Endothelial cell of umbilical vein (primary cell): ENCODE measurements at regions not wholly inside any gene's neighbourhood (a gene's known extent, or its start where the extent isn't known, plus 50 kb on each side); places are given as distances from the start of the nearest gene placed in this dataset.

ENCODE experiments used
- BruUV-seq: library from RNA; stranded (reverse); fragments of 400-500 nt; replicated peaks from 2 replicates; lab custom pipeline; 2021; lab: Mats Ljungman, UMichigan
- CTCF ChIA-PET: fragments of 300-600, 350-600 bp; sonication (Branson Sonifier 250); formaldehyde crosslinking; loops from one replicate; lab custom pipeline; 2021; ENCODE audit warnings: antibody characterized with exemption, inconsistent platforms; lab: Charles Lee
- POLR2A ChIA-PET: fragments of 300-600, 350-600 bp; sonication (Branson Sonifier 250); formaldehyde crosslinking; loops from one replicate; lab custom pipeline; 2021; ENCODE audit warnings: antibody characterized with exemption, inconsistent platforms; lab: Charles Lee
- DNase-seq: peaks from one replicate; pipeline ENCODE4 v3.0.0-alpha.2; 2011; ENCODE audit warnings: low read depth, low spot score
- FAIRE-seq: peaks from 2 replicates; lab custom pipeline; 2011; peaks lifted over from hg19 to GRCh38; lab: Jason Lieb, UNC
- H2AFZ ChIP-seq: 2 replicates; pipeline ENCODE4 v1.6.0; 2012; ENCODE audit warnings: low read depth, low read length, control low read depth, inconsistent platforms
- H3K27ac ChIP-seq: 2 replicates; pipeline ENCODE4 v1.5.1; 2011; ENCODE audit warnings: low read depth, mild to moderate bottlenecking, control low read depth, low read length, moderate library complexity; ENCODE audit not compliant: insufficient read depth
- H3K27me3 ChIP-seq, 2 experiments: 2 replicates each; pipeline versions ENCODE4 v1.6.0 to v1.6.1; 2011; ENCODE audit warnings: low read length in 2 of 2, mixed read lengths in 1 of 2; ENCODE audit not compliant: control insufficient read depth in 2 of 2, insufficient read depth in 2 of 2
- H3K36me3 ChIP-seq, 2 experiments: 2 replicates in 1 of 2; 3 replicates in 1 of 2; pipeline ENCODE4 v1.5.1; 2011; ENCODE audit warnings: low read length in 2 of 2, mild to moderate bottlenecking in 1 of 2, moderate library complexity in 1 of 2; ENCODE audit not compliant: control insufficient read depth in 2 of 2, insufficient read depth in 2 of 2; ENCODE audit errors: extremely low read depth in 1 of 2
- H3K4me1 ChIP-seq: 3 replicates; pipeline ENCODE4 v1.5.1; 2011; ENCODE audit warnings: mild to moderate bottlenecking, low read length; ENCODE audit not compliant: control insufficient read depth, insufficient read depth; ENCODE audit errors: extremely low read depth
- H3K4me2 ChIP-seq: 2 replicates; pipeline ENCODE4 v1.6.1; 2011; ENCODE audit warnings: low read length, control low read depth, mixed read lengths; ENCODE audit not compliant: insufficient read depth
- H3K4me3 ChIP-seq, 3 experiments: fragments of 200-600 bp in 1 of 3; sonication (generic), shearing (Covaris generic) in 1 of 3; replicated peaks in 1 of 3; 2 replicates each; pipeline ENCODE4 v1.5.1; 2011 to 2016; ENCODE audit warnings: control low read depth in 3 of 3, low read length in 3 of 3, mild to moderate bottlenecking in 2 of 3, inconsistent platforms in 1 of 3, low read depth in 1 of 3, moderate library complexity in 1 of 3; ENCODE audit not compliant: insufficient read depth in 1 of 3
- H3K79me2 ChIP-seq: 2 replicates; pipeline ENCODE4 v1.6.0; 2012; ENCODE audit warnings: low read length, inconsistent platforms; ENCODE audit not compliant: control insufficient read depth, insufficient read depth
- H3K9ac ChIP-seq: replicated peaks from 2 replicates; pipeline ENCODE3; 2011; ENCODE audit warnings: low read length, control low read depth; ENCODE audit not compliant: insufficient read depth; ENCODE audit errors: extremely low read depth
- H3K9me1 ChIP-seq: replicated peaks from 3 replicates; pipeline ENCODE4 v1.6.0; 2011; ENCODE audit warnings: mild to moderate bottlenecking, low read length; ENCODE audit not compliant: control insufficient read depth, insufficient read depth; ENCODE audit errors: extremely low read depth
- H3K9me3 ChIP-seq: replicated peaks from 2 replicates; pipeline ENCODE4 v1.5.1; 2012; ENCODE audit warnings: low read length, inconsistent platforms; ENCODE audit not compliant: control insufficient read depth, insufficient read depth
- H4K20me1 ChIP-seq: replicated peaks from 2 replicates; pipeline ENCODE3; 2011; ENCODE audit warnings: mild to moderate bottlenecking, low read length; ENCODE audit not compliant: control insufficient read depth, insufficient read depth; ENCODE audit errors: extremely low read depth
- EZH2 ChIP-seq: IDR thresholded peaks from 2 replicates; pipeline ENCODE4 v1.6.1; 2012; ENCODE audit warnings: borderline replicate concordance, low read depth, mild to moderate bottlenecking, moderate library complexity, low read length, inconsistent platforms; ENCODE audit not compliant: severe bottlenecking
- FOS ChIP-seq: IDR thresholded peaks from 2 replicates; pipeline ENCODE4 v1.6.1; 2011; ENCODE audit warnings: mild to moderate bottlenecking, low read length, moderate library complexity, borderline replicate concordance; ENCODE audit not compliant: insufficient read depth
- GATA2 ChIP-seq: IDR thresholded peaks from 2 replicates; pipeline ENCODE4 v1.7.0; 2011; ENCODE audit warnings: low read depth, mild to moderate bottlenecking, moderate library complexity, mixed read lengths, low read length; ENCODE audit not compliant: insufficient read length, insufficient read depth
- JUN ChIP-seq: IDR thresholded peaks from 2 replicates; pipeline ENCODE4 v1.6.1; 2011; ENCODE audit warnings: borderline replicate concordance, low read depth; ENCODE audit not compliant: insufficient read length, insufficient read depth
- MYC ChIP-seq: IDR thresholded peaks from one replicate; pipeline ENCODE4 v1.6.1; 2011; ENCODE audit warnings: mild to moderate bottlenecking, low read depth, low read length
- POLR2A ChIP-seq: IDR thresholded peaks from 2 replicates; pipeline ENCODE4 v1.6.1; 2012; ENCODE audit warnings: low read depth, mild to moderate bottlenecking, control low read depth, low read length
- POLR2AphosphoS5 ChIP-seq: IDR thresholded peaks from 2 replicates; pipeline ENCODE4 v1.6.1; 2012; ENCODE audit warnings: low read depth, mild to moderate bottlenecking, control low read depth, low read length, moderate library complexity; ENCODE audit not compliant: insufficient read depth
- dilution Hi-C: fragments of 300-500 bp; cut with MboI; formaldehyde crosslinking; loops from one replicate; pipeline ENCODE4 v1.15.0; 2019; ENCODE audit warnings: low sequenced_read_pairs; ENCODE audit not compliant: extremely low pct_ligation_motif_present
- intact Hi-C: fragments of 100-400 bp; cut with micrococcal nuclease; formaldehyde crosslinking; loops from one replicate; pipeline ENCODE4 v1.10.0; 2022
- TF ChIP-seq, protein P1 (sequence below): IDR thresholded peaks from 2 replicates; pipeline ENCODE4 v1.6.1; 2011; ENCODE audit not compliant: insufficient read depth, insufficient read length
- TF ChIP-seq, protein P2 (sequence below), 2 donors: IDR thresholded peaks; 1 replicate in 1 of 2; 2 replicates in 1 of 2; pipeline ENCODE4 v1.5.1; 2011; ENCODE audit warnings: low read length in 2 of 2, mild to moderate bottlenecking in 2 of 2, moderate library complexity in 2 of 2, control low read depth in 1 of 2, inconsistent platforms in 1 of 2, low read depth in 1 of 2; ENCODE audit not compliant: insufficient read depth in 1 of 2; ENCODE audit errors: extremely low read depth in 1 of 2

DNA sequence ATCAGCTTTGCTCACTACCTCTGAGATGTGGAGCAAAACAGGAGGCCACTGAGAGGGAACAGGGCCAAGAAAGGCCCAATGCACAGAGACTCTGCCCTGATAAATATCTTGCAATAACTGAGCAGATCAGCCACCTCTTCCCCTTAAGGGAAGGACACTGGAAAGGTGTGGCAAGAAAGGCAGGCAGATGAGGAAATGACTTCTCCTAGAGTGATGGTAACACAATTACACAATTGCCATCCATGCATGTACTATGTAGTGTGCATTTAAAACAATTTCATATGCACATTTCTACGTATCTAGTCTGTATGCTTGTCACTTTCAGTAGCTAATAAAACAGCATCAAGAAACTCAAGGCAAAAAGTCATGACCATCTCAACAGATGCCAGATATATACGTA, 322.5 kb downstream of the DRD1 start:
- Histone ChIP-seq H3K79me2 (no peaks in the 10 kb centered on the region), H3K9ac (no peak overlapping the region), H3K36me3 (no peaks in the 10 kb centered on the region), H3K27me3 (no peaks in the 10 kb centered on the region), H3K4me1 (no peaks in the 10 kb centered on the region), H2AFZ (no peak overlapping the region), H3K27ac (no peak overlapping the region), H3K4me2 (no peak overlapping the region), H3K9me3 (peaks cover 4% of the 10 kb centered on the region), H3K4me3 (no peak overlapping the region), H3K9me1 (no peaks in the 10 kb centered on the region), H4K20me1 (no peaks in the 10 kb centered on the region)
- intact Hi-C loops: no loop called here
- dilution Hi-C loops: no loop called here
- no peak for FAIRE-seq
- ChIA-PET CTCF (no interaction called here), POLR2A (no interaction called here)
- TF ChIP-seq MYC: no peak
- no peak for TF ChIP-seq POLR2AphosphoS5
- TF ChIP-seq EZH2: no peak
- TF ChIP-seq GATA2: no peak
- TF ChIP-seq, protein P1, sequence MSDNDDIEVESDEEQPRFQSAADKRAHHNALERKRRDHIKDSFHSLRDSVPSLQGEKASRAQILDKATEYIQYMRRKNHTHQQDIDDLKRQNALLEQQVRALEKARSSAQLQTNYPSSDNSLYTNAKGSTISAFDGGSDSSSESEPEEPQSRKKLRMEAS: no peak
- TF ChIP-seq, protein P2, sequence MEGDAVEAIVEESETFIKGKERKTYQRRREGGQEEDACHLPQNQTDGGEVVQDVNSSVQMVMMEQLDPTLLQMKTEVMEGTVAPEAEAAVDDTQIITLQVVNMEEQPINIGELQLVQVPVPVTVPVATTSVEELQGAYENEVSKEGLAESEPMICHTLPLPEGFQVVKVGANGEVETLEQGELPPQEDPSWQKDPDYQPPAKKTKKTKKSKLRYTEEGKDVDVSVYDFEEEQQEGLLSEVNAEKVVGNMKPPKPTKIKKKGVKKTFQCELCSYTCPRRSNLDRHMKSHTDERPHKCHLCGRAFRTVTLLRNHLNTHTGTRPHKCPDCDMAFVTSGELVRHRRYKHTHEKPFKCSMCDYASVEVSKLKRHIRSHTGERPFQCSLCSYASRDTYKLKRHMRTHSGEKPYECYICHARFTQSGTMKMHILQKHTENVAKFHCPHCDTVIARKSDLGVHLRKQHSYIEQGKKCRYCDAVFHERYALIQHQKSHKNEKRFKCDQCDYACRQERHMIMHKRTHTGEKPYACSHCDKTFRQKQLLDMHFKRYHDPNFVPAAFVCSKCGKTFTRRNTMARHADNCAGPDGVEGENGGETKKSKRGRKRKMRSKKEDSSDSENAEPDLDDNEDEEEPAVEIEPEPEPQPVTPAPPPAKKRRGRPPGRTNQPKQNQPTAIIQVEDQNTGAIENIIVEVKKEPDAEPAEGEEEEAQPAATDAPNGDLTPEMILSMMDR (IDR thresholded peaks at IDR 0.05; ENCODE audit: extremely low read depth in 1 of 2, insufficient read depth in 1 of 2, low read depth in 1 of 2, low read length in 2 of 2): no peak
- TF ChIP-seq POLR2A: no peak
- no peak for TF ChIP-seq JUN
- TF ChIP-seq FOS: no peak
- BruUV-seq: no TSS peak
- DNase-seq: no peak
